GM12878 (cell line): ENCODE measurements at regions not wholly inside any gene's neighbourhood (a gene's known extent, or its start where the extent isn't known, plus 50 kb on each side); places are given as distances from the start of the nearest gene placed in this dataset.

Source experiments
- HCFC1 ChIP-seq: fragments of 150-350 bp; IDR thresholded peaks from 2 replicates; pipeline ENCODE4 v1.6.1; 2014; ENCODE audit warnings: low read length
- SIN3A ChIP-seq: IDR thresholded peaks from 2 replicates; pipeline ENCODE4 v1.6.1; 2012; ENCODE audit warnings: low read depth, low read length, improper control_type of control experiment
- TCF3 ChIP-seq: IDR thresholded peaks from 2 replicates; pipeline ENCODE4 v1.6.1; 2012; ENCODE audit warnings: low read depth, mild to moderate bottlenecking, low read length, borderline replicate concordance; ENCODE audit not compliant: insufficient read depth
- TF ChIP-seq, protein P1 (sequence below), 3 experiments: IDR thresholded peaks in 2 of 3; conservative IDR thresholded peaks in 1 of 3; 2 replicates each; pipeline ENCODE4 v1.5.1; 2011; ENCODE audit warnings: low read depth in 3 of 3, low read length in 3 of 3, mild to moderate bottlenecking in 3 of 3, control low read depth in 2 of 3, moderate library complexity in 2 of 3, inconsistent platforms in 1 of 3, mixed read lengths in 1 of 3; ENCODE audit not compliant: control insufficient read depth in 2 of 3, insufficient read depth in 1 of 3; ENCODE audit errors: extremely low read depth in 1 of 3

DNA sequence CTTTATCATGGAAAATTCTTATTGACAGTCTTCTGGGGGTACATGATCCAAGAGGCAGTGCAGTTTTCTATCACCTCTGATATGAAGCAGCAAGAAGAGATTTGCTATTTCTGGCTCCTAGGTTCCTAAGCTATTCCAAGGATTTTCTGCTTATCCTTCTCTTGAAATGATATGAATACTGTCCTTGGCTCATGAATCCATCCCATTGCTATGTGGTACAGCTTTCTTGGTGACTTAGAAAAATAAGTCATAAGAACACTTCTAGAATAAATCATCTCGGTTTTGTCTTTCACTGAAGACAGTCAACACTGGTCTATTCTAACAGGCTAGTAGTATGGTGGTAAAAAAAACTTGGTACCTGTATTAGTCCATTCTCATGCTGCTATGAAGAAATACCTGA, 333.6 kb upstream of the RASGRP1 start:
- no peak for TF ChIP-seq HCFC1
- TF ChIP-seq SIN3A: no peak
- TF ChIP-seq TCF3: no peak
- TF ChIP-seq, protein P1, sequence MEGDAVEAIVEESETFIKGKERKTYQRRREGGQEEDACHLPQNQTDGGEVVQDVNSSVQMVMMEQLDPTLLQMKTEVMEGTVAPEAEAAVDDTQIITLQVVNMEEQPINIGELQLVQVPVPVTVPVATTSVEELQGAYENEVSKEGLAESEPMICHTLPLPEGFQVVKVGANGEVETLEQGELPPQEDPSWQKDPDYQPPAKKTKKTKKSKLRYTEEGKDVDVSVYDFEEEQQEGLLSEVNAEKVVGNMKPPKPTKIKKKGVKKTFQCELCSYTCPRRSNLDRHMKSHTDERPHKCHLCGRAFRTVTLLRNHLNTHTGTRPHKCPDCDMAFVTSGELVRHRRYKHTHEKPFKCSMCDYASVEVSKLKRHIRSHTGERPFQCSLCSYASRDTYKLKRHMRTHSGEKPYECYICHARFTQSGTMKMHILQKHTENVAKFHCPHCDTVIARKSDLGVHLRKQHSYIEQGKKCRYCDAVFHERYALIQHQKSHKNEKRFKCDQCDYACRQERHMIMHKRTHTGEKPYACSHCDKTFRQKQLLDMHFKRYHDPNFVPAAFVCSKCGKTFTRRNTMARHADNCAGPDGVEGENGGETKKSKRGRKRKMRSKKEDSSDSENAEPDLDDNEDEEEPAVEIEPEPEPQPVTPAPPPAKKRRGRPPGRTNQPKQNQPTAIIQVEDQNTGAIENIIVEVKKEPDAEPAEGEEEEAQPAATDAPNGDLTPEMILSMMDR (IDR thresholded peaks at IDR 0.05 in 2 of 3, conservative IDR thresholded peaks at IDR 0.05 in 1 of 3; ENCODE audit: control insufficient read depth in 2 of 3, extremely low read depth in 1 of 3, insufficient read depth in 1 of 3, low read depth in 3 of 3, low read length in 3 of 3): no peak
